Naive thymus-derived CD8-positive, alpha-beta T cell (primary cell): ENCODE measurements at regions not wholly inside any gene's neighbourhood (a gene's known extent, or its start where the extent isn't known, plus 50 kb on each side); places are given as distances from the start of the nearest gene placed in this dataset.

Experiments used
- ATAC-seq, 2 donors: fragments of 150-1000 bp; cut with Tn5 transposase in 1 of 2; sonication (Bioruptor Pico), chemical (Tn5 transposase) in 1 of 2; 1 replicate in 1 of 2; 2 replicates in 1 of 2; pipeline ENCODE4 v1.10.0; 2021; ENCODE audit warnings: mild to moderate bottlenecking in 2 of 2, moderate library complexity in 2 of 2
- POLR2A ChIA-PET: fragments of 350-600 bp; sonication (Branson Sonifier 250); formaldehyde crosslinking; loops from one replicate; lab custom pipeline; 2021; ENCODE audit warnings: antibody characterized with exemption; lab: Charles Lee
- DNase-seq, 10 donors: peaks; one replicate each; pipeline versions ENCODE4 v3.0.0 to v3.0.0-alpha.2; 2020 to 2022
- H3K27ac Mint-ChIP-seq, 10 donors: one replicate each; pipeline ENCODE4 v1.8.0; 2020 to 2022; ENCODE audit warnings: mild to moderate bottlenecking in 10 of 10, mixed read lengths in 10 of 10, moderate library complexity in 4 of 10, inconsistent platforms in 1 of 10
- H3K27me3 Mint-ChIP-seq, 5 donors: one replicate each; pipeline ENCODE4 v1.8.0; 2021 to 2022; ENCODE audit warnings: mixed read lengths in 5 of 5
- H3K36me3 Mint-ChIP-seq, 3 donors: one replicate each; pipeline ENCODE4 v1.8.0; 2020 to 2022; ENCODE audit warnings: mixed read lengths in 3 of 3, mild to moderate bottlenecking in 2 of 3, inconsistent platforms in 1 of 3
- H3K4me1 Mint-ChIP-seq, 4 donors: one replicate each; pipeline ENCODE4 v1.8.0; 2021 to 2022; ENCODE audit warnings: mixed read lengths in 4 of 4
- H3K4me3 Mint-ChIP-seq, 10 donors: one replicate each; pipeline ENCODE4 v1.8.0; 2020 to 2022; ENCODE audit warnings: mild to moderate bottlenecking in 10 of 10, mixed read lengths in 10 of 10, moderate library complexity in 6 of 10, inconsistent platforms in 1 of 10
- H3K9me3 Mint-ChIP-seq, 9 donors: one replicate each; pipeline ENCODE4 v1.8.0; 2020 to 2022; ENCODE audit warnings: mixed read lengths in 9 of 9, mild to moderate bottlenecking in 3 of 9, inconsistent platforms in 1 of 9, moderate library complexity in 1 of 9

DNA sequence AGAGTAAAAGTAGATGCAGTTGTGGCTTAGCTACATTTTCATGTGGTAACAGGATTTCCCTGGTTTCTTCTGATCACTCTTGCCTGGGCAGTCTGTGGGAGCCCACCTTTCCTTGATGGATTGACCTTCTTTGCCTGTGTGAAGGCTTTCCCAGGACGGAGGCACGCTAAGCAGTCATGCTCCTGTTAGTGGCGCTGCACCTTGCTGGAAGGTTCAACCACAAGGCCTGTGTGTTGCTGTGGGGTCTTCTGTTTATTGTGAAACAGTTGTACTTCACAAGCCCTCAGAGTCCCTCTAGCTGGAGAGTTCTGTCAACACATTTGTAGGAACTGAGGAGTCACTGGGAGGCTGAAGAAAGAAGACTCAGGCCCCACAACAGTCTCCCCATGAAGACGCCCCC lies 402.0 kb downstream of the IRX1 start:
- no peak overlapping the region for H3K4me3 Mint-ChIP-seq
- no peaks in the 10 kb centered on the region for H3K36me3 Mint-ChIP-seq
- peaks cover 0 to 2% (median 0%) of the 10 kb centered on the region in 4 donors for H3K4me1 Mint-ChIP-seq
- H3K9me3 Mint-ChIP-seq: peaks cover 0 to 8% (median 0%) of the 10 kb centered on the region in 9 donors
- no peak for ATAC-seq
- no peaks in the 10 kb centered on the region for H3K27me3 Mint-ChIP-seq
- no peak for DNase-seq
- H3K27ac Mint-ChIP-seq: no peak overlapping the region
- POLR2A ChIA-PET: no interaction called here

DNA sequence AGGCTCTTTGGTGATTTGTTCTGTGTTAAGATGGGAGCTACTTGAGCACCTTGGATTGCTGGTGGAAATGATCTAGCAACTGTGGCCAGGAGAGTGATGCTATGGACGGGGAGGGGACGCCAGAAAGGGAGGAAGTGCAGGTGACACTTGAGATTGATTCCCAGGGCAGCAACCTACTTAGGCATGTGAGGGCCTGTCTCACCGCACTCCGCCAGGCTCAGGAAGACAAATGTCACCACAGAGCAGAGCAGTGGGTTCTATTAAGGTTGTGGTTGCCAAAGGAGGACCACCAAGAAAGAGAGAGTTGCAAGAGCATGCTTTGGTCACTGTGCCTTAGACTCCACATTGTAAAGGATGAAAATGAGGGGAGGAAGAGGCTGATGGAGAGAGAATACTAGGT lies 404.3 kb downstream of the IRX1 start:
- Mint-ChIP-seq H3K36me3 (no peaks in the 10 kb centered on the region), H3K27me3 (no peaks in the 10 kb centered on the region), H3K9me3 (peaks cover 0 to 10% (median 0%) of the 10 kb centered on the region in 9 donors), H3K27ac (peak overlapping the region in 1 of 10 donors; percentile 60), H3K4me3 (no peak overlapping the region), H3K4me1 (no peaks in the 10 kb centered on the region)
- DNase-seq: no peak
- ATAC-seq: no peak
- POLR2A ChIA-PET: no interaction called here

DNA sequence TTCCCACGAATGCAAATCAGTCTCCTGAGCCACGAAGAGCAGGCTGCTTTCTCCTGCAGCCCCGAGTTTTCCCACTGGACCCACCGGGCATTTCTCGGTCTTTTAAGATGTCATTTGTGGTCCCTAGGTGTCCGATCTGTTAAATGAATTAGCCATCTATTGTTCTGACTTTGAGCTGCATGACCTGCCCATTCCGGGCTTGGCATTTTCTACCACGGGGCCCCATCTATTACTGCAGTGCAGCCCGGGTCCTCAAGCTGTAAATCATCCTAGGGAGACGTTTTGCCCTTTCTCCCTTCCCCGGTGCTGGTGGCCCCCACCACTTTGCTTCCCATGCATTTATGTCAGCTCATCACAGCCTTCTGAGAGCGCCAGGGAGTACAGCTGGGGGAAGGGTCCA lies 405.4 kb downstream of the IRX1 start:
- Mint-ChIP-seq H3K4me3 (no peak overlapping the region), H3K4me1 (no peaks in the 10 kb centered on the region), H3K27ac (no peak overlapping the region), H3K36me3 (no peaks in the 10 kb centered on the region), H3K9me3 (peaks cover 0 to 10% (median 0%) of the 10 kb centered on the region in 9 donors), H3K27me3 (no peaks in the 10 kb centered on the region)
- ATAC-seq (no peak), DNase-seq (no peak)
- POLR2A ChIA-PET: no interaction called here

DNA sequence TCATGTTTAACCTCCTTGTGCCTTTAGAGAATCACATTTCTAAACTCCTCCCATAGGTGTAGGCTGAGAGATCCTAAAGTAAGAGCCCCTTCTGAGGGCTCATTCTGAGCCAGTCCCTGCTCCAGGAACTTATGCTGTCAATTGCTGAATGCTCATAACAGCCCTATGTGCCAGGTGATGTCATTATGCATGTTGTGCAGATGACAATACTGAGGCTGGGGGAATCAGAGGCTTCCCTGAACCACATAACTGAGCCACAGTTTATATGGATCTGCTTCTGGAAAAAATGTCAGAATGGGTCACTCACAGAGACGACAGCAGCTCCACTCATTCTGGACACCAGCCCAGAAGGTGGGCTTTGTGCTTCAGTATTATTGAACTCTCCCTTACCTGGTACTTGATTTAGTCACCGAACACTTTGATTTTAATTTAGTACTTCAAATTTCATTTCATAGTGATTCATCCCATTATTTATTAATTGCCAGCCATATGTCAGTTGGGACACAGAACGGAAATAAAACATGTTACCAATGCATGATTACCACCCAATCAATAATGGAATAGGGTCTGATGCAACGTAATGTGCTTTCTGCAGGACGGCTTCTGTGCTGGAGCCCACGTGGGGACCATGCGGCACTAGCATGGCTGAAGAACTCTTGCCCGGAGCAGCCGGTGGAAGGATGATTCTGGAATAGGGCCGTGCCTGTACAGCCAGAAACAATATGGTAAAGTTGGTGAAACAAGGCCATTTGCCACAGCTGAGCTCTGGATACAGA lies 406.3 kb downstream of the IRX1 start:
- Mint-ChIP-seq H3K9me3 (peaks cover 0 to 10% (median 0%) of the 10 kb centered on the region in 9 donors), H3K27ac (peak overlapping the region in 1 of 10 donors; percentile 8), H3K36me3 (no peaks in the 10 kb centered on the region), H3K27me3 (no peaks in the 10 kb centered on the region), H3K4me1 (no peaks in the 10 kb centered on the region), H3K4me3 (no peak overlapping the region)
- ATAC-seq (no peak), DNase-seq (no peak)
- POLR2A ChIA-PET: no interaction called here

DNA sequence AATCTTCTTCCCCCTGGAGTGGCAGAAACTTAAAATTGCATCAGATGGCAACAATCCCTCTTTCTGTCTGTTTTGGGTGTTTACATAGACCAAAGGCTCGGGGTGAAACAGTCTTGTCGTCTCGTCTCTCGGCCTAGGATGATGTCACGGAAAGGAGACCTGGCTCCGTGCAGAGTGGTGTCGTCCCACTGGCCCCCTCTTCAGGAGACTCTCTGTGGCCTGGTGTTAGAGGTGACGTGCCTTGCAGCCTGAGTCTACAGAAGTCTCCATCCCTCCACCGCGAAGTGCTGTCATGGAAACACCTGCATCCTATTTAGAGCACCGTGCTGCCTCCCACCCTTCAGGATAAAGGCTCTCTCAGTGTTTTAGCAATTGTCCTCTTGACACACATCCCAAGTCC lies 409.7 kb downstream of the IRX1 start:
- peaks cover 0 to 7% (median 0%) of the 10 kb centered on the region in 9 donors for H3K9me3 Mint-ChIP-seq
- no peaks in the 10 kb centered on the region for H3K27me3 Mint-ChIP-seq
- ATAC-seq (no peak), DNase-seq (no peak)
- no peak overlapping the region for H3K4me3 Mint-ChIP-seq
- H3K4me1 Mint-ChIP-seq: no peaks in the 10 kb centered on the region
- no peak overlapping the region for H3K27ac Mint-ChIP-seq
- POLR2A ChIA-PET: no interaction called here
- H3K36me3 Mint-ChIP-seq: no peaks in the 10 kb centered on the region

DNA sequence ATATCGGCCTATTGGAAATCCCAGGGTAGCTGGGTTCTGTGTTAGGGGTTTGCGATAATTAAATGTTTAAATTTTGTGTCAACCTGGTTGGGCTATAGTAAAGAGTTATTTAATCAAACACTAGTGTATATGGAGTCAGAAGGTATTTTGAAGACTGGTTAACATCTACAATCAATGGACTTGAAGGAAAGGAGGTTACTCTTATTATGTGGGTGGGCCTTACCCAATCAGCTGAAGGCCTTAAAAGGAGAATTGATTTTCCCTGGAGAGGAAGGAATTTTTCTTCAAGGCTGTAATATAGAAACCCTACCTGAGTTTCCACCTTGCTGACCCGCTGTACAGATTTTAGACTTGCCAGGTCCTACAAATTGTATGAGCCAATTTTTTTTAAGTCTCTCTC lies 411.4 kb downstream of the IRX1 start:
- Mint-ChIP-seq H3K36me3 (no peaks in the 10 kb centered on the region), H3K27ac (no peak overlapping the region), H3K27me3 (no peaks in the 10 kb centered on the region), H3K9me3 (peaks cover 0 to 7% (median 0%) of the 10 kb centered on the region in 9 donors), H3K4me3 (no peak overlapping the region), H3K4me1 (no peaks in the 10 kb centered on the region)
- ATAC-seq (no peak), DNase-seq (no peak)
- POLR2A ChIA-PET: no interaction called here

DNA sequence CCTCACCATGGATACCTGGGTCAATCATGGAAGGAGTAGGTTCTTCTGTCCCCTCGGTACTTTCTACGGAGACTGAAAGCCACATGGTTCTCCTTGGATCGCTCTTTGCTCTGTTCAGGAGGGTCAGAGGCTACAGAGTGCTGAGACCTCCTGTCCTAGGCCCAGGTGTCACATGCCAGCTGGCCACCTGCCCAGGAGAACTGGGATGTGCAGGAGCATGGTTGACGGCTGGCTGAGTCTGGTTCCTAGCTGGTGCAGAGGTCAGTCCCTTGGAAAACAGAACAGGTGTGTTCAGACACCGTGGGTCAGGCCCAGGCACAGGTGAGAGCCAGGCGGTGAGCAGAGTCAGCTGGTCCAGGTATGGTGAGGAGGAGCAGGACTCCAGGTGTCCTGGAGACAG lies 416.3 kb downstream of the IRX1 start:
- no peaks in the 10 kb centered on the region for H3K27me3 Mint-ChIP-seq
- DNase-seq (no peak), ATAC-seq (no peak)
- peaks cover 0 to 7% (median 0%) of the 10 kb centered on the region in 9 donors for H3K9me3 Mint-ChIP-seq
- POLR2A ChIA-PET: no interaction called here
- peaks cover 0 to 9% (median 0%) of the 10 kb centered on the region in 4 donors for H3K4me1 Mint-ChIP-seq
- H3K36me3 Mint-ChIP-seq: no peaks in the 10 kb centered on the region
- H3K27ac Mint-ChIP-seq: no peak overlapping the region
- H3K4me3 Mint-ChIP-seq: no peak overlapping the region

DNA sequence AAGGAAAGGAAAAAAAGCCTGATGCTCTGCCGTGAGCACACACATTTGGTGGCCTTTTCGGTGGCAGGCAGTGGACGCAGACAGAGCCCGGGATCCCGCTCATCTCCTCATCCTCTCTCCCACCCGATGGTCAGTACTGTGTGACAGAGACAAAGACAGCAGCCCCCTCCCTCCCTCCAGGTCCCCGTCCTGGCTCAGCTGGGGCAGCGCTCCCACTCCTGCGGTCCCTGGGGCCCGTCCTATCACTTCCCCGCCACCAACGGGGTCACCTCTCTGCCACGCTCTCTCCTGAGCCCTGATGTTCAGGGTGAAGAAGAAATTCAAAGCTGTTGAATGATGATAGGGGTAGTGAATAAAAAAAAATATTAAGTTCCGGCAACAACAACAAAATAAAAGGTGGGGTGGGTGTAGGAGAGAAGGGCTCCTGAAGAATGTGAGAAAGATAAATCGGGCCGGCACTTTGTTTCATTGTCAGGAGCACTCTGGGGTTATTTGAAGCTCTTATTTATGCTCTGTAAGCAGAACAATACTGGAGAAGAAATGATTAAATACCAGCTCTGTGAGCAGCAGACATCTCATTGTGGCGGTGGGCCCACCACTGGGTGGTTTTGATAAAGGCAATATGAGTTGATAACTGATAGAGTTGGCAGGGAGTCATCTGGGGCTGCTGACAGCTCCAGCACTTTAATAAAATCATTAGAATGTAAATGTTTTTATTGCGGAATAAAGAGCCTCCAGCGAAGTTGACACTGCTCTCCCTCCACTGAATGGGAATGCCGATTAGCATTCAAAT lies 417.7 kb downstream of the IRX1 start:
- Mint-ChIP-seq H3K27me3 (no peaks in the 10 kb centered on the region), H3K4me1 (peaks cover 0 to 11% (median 0%) of the 10 kb centered on the region in 4 donors), H3K9me3 (peaks cover 0 to 7% (median 0%) of the 10 kb centered on the region in 9 donors), H3K36me3 (no peaks in the 10 kb centered on the region), H3K27ac (no peak overlapping the region), H3K4me3 (no peak overlapping the region)
- DNase-seq (no peak), ATAC-seq (no peak)
- POLR2A ChIA-PET: no interaction called here

DNA sequence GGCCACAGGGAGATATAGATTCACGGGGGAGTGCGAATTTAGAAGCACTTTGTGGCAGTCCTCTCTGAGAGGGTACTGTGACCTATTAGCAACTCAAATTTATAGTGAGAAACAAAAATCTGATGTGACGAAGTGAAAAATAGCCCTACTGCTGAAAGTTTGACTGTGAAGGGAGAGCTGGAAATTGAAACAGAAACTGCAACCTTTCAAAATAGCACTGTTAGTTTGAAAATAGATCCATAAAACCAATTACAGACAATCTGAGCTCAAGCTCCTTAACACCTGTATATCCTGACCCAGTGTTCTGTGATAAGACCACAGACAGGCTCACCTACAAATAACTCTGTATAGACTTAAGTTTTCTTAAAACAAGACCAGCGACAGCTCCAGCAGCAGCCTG lies 420.1 kb downstream of the IRX1 start:
- Mint-ChIP-seq H3K36me3 (no peaks in the 10 kb centered on the region), H3K27ac (no peak overlapping the region), H3K4me3 (no peak overlapping the region), H3K27me3 (no peaks in the 10 kb centered on the region), H3K4me1 (peaks cover 0 to 11% (median 0%) of the 10 kb centered on the region in 4 donors), H3K9me3 (peaks cover 0 to 2% (median 0%) of the 10 kb centered on the region in 9 donors)
- DNase-seq (no peak), ATAC-seq (no peak)
- POLR2A ChIA-PET: no interaction called here

DNA sequence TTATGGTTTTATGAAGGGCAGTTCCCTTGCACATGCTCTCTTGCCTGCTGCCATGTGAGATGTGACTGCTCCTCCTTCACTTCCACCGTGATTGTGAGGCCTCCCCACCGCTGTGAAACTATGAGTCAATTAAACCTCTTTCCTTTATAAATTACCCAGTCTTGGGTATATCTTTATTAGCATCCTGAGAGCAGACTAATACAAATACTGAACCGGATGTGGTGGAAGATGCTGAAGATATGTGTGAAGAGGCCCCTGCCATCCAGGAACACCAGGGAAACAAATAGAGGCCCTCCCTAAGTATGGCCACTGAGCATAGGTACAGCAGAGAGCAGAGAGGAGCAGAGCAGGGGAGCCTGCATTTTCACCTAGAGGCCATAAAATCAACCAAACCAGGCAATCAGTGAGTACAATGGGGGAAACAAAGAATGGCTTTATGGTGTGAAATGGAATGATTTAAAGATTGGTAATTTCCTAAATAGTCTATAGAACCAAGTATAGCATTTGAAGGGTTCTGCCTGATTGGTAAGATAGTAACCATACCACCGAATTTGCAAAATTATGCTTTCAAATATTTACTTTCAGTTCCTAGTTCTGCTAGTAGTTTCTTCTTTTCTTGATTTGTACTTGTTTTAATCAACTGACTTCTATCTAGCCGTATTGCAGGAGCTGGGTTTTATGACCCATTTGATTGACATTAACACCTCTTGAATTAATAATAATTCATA lies 421.6 kb downstream of the IRX1 start:
- H3K4me1 Mint-ChIP-seq: peaks cover 0 to 13% (median 0%) of the 10 kb centered on the region in 4 donors
- ATAC-seq (no peak), DNase-seq (no peak)
- no peak overlapping the region for H3K27ac Mint-ChIP-seq
- H3K27me3 Mint-ChIP-seq: no peaks in the 10 kb centered on the region
- POLR2A ChIA-PET: no interaction called here
- H3K4me3 Mint-ChIP-seq: no peak overlapping the region
- no peaks in the 10 kb centered on the region for H3K36me3 Mint-ChIP-seq
- peaks cover 0 to 2% (median 0%) of the 10 kb centered on the region in 9 donors for H3K9me3 Mint-ChIP-seq

DNA sequence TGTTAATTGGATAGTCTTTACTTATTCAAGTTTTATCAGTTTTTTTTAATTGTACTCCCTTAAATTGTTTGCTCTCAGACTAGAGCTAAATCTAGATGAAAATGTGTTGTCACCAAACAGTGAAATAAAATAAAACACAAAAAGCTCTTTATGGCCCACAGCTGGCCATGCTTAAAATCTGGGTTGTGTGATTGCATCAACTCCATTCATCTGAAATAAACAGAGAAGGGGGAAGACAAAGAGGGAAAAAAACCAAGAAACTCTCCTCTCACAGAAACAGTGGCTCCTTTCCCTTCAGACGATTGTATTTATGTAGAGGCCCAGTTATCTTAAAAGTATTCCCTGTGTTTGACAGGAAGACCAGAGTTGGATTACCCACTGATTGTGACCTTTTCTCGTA lies 422.4 kb downstream of the IRX1 start:
- Mint-ChIP-seq H3K27ac (no peak overlapping the region), H3K4me1 (peaks cover 0 to 15% (median 0%) of the 10 kb centered on the region in 4 donors), H3K9me3 (peaks cover 0 to 2% (median 0%) of the 10 kb centered on the region in 9 donors), H3K4me3 (no peak overlapping the region), H3K27me3 (no peaks in the 10 kb centered on the region), H3K36me3 (no peaks in the 10 kb centered on the region)
- no peak for ATAC-seq
- POLR2A ChIA-PET: no interaction called here
- DNase-seq: no peak

DNA sequence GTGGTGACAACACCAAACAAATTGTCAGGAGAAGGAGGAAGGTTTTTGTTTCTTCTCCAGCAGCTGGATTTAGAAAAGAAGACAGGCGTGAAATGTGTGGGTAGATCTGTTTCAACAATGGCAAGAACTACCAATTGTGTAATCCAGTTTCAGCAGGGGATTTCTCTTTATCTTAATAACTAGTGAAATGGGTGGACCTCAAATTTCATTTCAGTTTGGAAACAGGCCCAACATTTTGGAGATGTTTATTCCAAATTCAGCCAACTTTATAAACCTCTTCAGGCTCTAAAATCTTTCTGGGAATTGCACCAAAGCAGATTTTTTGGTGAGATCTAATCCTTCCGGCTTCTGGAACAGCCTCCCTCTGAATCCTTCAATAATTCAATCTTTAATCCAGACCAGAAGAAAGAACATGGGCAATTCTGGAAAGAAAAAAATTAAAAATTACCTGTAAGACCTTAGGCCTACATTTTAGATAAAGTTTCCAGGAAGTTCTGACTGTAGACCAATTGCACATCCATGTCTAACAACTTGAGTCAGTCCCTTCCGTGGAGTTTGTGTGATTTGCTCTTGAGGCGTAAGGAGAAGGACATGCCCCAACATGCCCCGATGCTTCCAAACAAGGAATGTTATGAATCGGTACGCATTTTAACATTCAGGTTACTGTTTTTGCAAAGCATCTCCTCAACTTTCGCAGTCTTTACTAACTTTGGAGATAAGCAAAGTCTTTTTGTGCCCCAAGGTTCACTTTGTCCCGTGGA lies 423.6 kb downstream of the IRX1 start:
- POLR2A ChIA-PET: no interaction called here
- H3K36me3 Mint-ChIP-seq: no peaks in the 10 kb centered on the region

More for the DNA sequence above, 423.6 kb downstream of the IRX1 start:
- no peaks in the 10 kb centered on the region for H3K27me3 Mint-ChIP-seq
- DNase-seq (no peak), ATAC-seq (no peak)
- peaks cover 0 to 2% (median 0%) of the 10 kb centered on the region in 9 donors for H3K9me3 Mint-ChIP-seq
- H3K4me3 Mint-ChIP-seq: no peak overlapping the region
- H3K4me1 Mint-ChIP-seq: peaks cover 0 to 15% (median 0%) of the 10 kb centered on the region in 4 donors
- H3K27ac Mint-ChIP-seq: no peak overlapping the region
